ENCODE measurements at regions not wholly inside any gene's neighbourhood (a gene's known extent, or its start where the extent isn't known, plus 50 kb on each side); places are given as distances from the start of the nearest gene placed in this dataset.
"Not testable (repeated sequence)": the region's sequence is repeated elsewhere in the genome, so short reads cannot be mapped to it uniquely, and the experiment has no call there.

GRCh38 chr5:33209252-33209651 lies 231.5 kb upstream of the TARS1 start:
- WGBS (ENCODE audit: insufficient coverage, low coverage, missing lambda C conversion rate) = 4% methylated on average over 9 of the region's 9 CpGs
- no peaks in the 10 kb centered on the region for H3K36me3 ChIP-seq (ENCODE audit: control insufficient read depth, insufficient read depth, low read length)
- BruUV-seq (replicated peaks) = no TSS peak
- H3K27ac ChIP-seq (ENCODE audit: extremely low read depth, low read depth, low read length) = no peak overlapping the region
- in situ Hi-C loops (cut with MboI) = no loop called here
- H3K27me3 ChIP-seq (ENCODE audit: control insufficient read depth in 2 of 2, insufficient read depth in 2 of 2, low read length in 2 of 2) = no peaks in the 10 kb centered on the region
- ChIA-PET CTCF (ENCODE audit: low intra/inter-chr PET ratio) (no interaction called here), POLR2A (no interaction called here)
- no peak overlapping the region for H3K9ac ChIP-seq (ENCODE audit: insufficient read depth in 1 of 2, low read depth in 2 of 2, low read length in 2 of 2)
- no peak for FAIRE-seq
- H3K9me1 ChIP-seq (ENCODE audit: control insufficient read depth, insufficient read depth, low read length) = no peaks in the 10 kb centered on the region
- H3K4me2 ChIP-seq (ENCODE audit: insufficient read depth, low read length) = no peak overlapping the region
- DNase-seq (ENCODE audit: extremely low read depth in 1 of 4, low spot score in 3 of 4) = no peak
- H3K79me2 ChIP-seq (ENCODE audit: control insufficient read depth, insufficient read depth, low read length) = no peaks in the 10 kb centered on the region
- intact Hi-C loops (cut with micrococcal nuclease) = no loop called here
- TF ChIP-seq, protein P1, sequence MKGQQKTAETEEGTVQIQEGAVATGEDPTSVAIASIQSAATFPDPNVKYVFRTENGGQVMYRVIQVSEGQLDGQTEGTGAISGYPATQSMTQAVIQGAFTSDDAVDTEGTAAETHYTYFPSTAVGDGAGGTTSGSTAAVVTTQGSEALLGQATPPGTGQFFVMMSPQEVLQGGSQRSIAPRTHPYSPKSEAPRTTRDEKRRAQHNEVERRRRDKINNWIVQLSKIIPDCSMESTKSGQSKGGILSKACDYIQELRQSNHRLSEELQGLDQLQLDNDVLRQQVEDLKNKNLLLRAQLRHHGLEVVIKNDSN (CRISPR knock-in tag; IDR thresholded peaks at IDR 0.05) = no peak
- no peak for TF ChIP-seq SMARCE1 (IDR thresholded peaks at IDR 0.05)
- no peak for ATAC-seq
- H2AFZ ChIP-seq (ENCODE audit: low read depth, low read length) = no peak overlapping the region
- H3K4me3 ChIP-seq = no peak overlapping the region
- H4K20me1 ChIP-seq (replicated peaks; ENCODE audit: control insufficient read depth, insufficient read depth, low read length) = no peaks in the 10 kb centered on the region
- H3K4me1 ChIP-seq (replicated peaks in 1 of 2; ENCODE audit: control insufficient read depth in 2 of 2, insufficient read depth in 2 of 2, low read length in 2 of 2) = no peaks in the 10 kb centered on the region
- no peaks in the 10 kb centered on the region for H3K9me3 ChIP-seq (replicated peaks; ENCODE audit: control insufficient read depth, insufficient read depth, low read depth, low read length)

DNA sequence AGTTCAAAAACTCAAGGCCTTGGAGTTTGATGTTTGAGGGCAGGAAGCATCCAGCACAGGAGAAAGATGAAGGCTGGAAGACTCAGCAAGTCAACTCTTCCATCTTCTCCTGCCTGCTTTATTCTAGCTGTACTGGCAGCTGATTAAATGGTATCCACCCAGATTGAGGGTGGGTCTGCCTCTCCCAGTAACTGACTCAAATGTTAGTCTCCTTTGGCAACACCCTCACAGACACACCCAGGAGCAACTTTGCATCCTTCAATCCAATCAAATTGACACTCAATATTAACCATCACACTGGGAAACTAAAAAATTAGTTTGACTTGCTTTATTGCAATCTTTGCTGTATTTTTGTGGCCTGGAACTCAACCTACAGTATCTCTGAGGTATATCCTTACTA lies 230.5 kb upstream of the TARS1 start:
- intact Hi-C loops (cut with micrococcal nuclease); BruUV-seq (replicated peaks); CTCF ChIA-PET (ENCODE audit: low intra/inter-chr PET ratio); H2AFZ ChIP-seq (ENCODE audit: low read depth, low read length); in situ Hi-C loops (cut with MboI); H3K27me3 ChIP-seq (ENCODE audit: control insufficient read depth in 2 of 2, insufficient read depth in 2 of 2, low read length in 2 of 2); H3K4me3 ChIP-seq; H3K4me1 ChIP-seq (replicated peaks in 1 of 2; ENCODE audit: control insufficient read depth in 2 of 2, insufficient read depth in 2 of 2, low read length in 2 of 2); H3K9me3 ChIP-seq (replicated peaks; ENCODE audit: control insufficient read depth, insufficient read depth, low read depth, low read length); POLR2A ChIA-PET; H4K20me1 ChIP-seq (replicated peaks; ENCODE audit: control insufficient read depth, insufficient read depth, low read length); DNase-seq (ENCODE audit: extremely low read depth in 1 of 4, low spot score in 3 of 4); H3K79me2 ChIP-seq (ENCODE audit: control insufficient read depth, insufficient read depth, low read length); H3K4me2 ChIP-seq (ENCODE audit: insufficient read depth, low read length); H3K36me3 ChIP-seq (ENCODE audit: control insufficient read depth, insufficient read depth, low read length); H3K9me1 ChIP-seq (ENCODE audit: control insufficient read depth, insufficient read depth, low read length); H3K9ac ChIP-seq (ENCODE audit: insufficient read depth in 1 of 2, low read depth in 2 of 2, low read length in 2 of 2); H3K27ac ChIP-seq (ENCODE audit: extremely low read depth, low read depth, low read length); ATAC-seq; FAIRE-seq: not testable (repeated sequence)
